Ovary (tissue), 3 donors: ENCODE measurements at regions not wholly inside any gene's neighbourhood (a gene's known extent, or its start where the extent isn't known, plus 50 kb on each side); places are given as distances from the start of the nearest gene placed in this dataset.

Source experiments
- EP300 ChIP-seq: sonication (generic); formaldehyde crosslinking; IDR thresholded peaks from one replicate; pipeline ENCODE4 v1.6.1; 2017; ENCODE audit warnings: antibody characterized with exemption
- POLR2A ChIP-seq: fragments of 450-650 bp; IDR thresholded peaks from one replicate; pipeline ENCODE4 v1.6.1; 2017; ENCODE audit warnings: antibody characterized with exemption, mild to moderate bottlenecking, moderate library complexity
- TF ChIP-seq, protein P1 (sequence below), 3 donors: fragments of 450-650 bp in 2 of 3; fragments of 200-600 bp in 1 of 3; IDR thresholded peaks; one replicate each; pipeline versions ENCODE4 v1.5.1 to v1.8.0; 2016 to 2022; ENCODE audit warnings: antibody characterized with exemption in 3 of 3, mild to moderate bottlenecking in 1 of 3
- donor health status: DM: no; HTN: no; CAD: no.

DNA sequence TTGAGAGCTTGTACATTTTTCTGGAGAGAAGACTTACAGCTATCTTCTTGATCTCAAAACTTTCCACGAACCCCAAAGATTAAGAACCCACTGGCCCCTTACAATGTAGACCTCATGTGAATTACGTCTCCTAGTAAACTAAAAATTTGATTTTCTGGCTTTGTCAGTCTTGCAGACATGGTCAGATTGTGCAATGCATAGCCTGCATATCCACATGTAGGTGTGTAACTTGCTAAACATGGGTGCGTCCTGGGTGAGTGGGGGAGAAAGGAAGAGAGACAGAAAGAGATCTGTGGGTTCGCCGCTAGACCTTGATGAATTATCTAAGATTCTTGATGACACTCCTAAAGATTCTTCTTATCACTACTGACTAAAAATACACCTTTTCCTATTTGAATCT is 561.2 kb upstream of the MDFIC2 start:
- TF ChIP-seq POLR2A, result no peak
- TF ChIP-seq, protein P1, sequence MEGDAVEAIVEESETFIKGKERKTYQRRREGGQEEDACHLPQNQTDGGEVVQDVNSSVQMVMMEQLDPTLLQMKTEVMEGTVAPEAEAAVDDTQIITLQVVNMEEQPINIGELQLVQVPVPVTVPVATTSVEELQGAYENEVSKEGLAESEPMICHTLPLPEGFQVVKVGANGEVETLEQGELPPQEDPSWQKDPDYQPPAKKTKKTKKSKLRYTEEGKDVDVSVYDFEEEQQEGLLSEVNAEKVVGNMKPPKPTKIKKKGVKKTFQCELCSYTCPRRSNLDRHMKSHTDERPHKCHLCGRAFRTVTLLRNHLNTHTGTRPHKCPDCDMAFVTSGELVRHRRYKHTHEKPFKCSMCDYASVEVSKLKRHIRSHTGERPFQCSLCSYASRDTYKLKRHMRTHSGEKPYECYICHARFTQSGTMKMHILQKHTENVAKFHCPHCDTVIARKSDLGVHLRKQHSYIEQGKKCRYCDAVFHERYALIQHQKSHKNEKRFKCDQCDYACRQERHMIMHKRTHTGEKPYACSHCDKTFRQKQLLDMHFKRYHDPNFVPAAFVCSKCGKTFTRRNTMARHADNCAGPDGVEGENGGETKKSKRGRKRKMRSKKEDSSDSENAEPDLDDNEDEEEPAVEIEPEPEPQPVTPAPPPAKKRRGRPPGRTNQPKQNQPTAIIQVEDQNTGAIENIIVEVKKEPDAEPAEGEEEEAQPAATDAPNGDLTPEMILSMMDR (IDR thresholded peaks at IDR 0.05), result no peak
- no peak for TF ChIP-seq EP300
